ENCODE measurements at regions not wholly inside any gene's neighbourhood (a gene's known extent, or its start where the extent isn't known, plus 50 kb on each side); places are given as distances from the start of the nearest gene placed in this dataset.

GRCh38 chr2:204012072-204012653 is 75.6 kb downstream of the ICOS start:
- DNase-seq = no peak

- no peak for DNase-seq
Observed at GRCh38 chr2:204015118-204015843, 78.7 kb downstream of the ICOS start.

GRCh38 chr2:204018717-204019116 is 82.2 kb downstream of the ICOS start:
- no peak for DNase-seq

- DNase-seq = no peak
Observed at GRCh38 chr2:204019572-204020501, 83.3 kb downstream of the ICOS start.

- DNase-seq = no peak
Observed at GRCh38 chr2:204021290-204022081, 84.9 kb downstream of the ICOS start.

- DNase-seq = no peak
Observed at GRCh38 chr2:204022550-204022949, 86.0 kb downstream of the ICOS start.

GRCh38 chr2:204023088-204023487 is 86.5 kb downstream of the ICOS start:
- DNase-seq = no peak

GRCh38 chr2:204024503-204024902 is 87.9 kb downstream of the ICOS start:
- no peak for DNase-seq

GRCh38 chr2:204024906-204025475 is 88.4 kb downstream of the ICOS start:
- DNase-seq = no peak

GRCh38 chr2:204026294-204026693 is 89.7 kb downstream of the ICOS start:
- no peak for DNase-seq

GRCh38 chr2:204027091-204027490 is 90.5 kb downstream of the ICOS start:
- DNase-seq = peak in 1 of 2 donors; percentile 15

GRCh38 chr2:204030322-204030721 is 93.8 kb downstream of the ICOS start:
- no peak for DNase-seq

- DNase-seq = no peak
Observed at GRCh38 chr2:204031056-204031455, 94.5 kb downstream of the ICOS start.

GRCh38 chr2:204032301-204032700 is 95.7 kb downstream of the ICOS start:
- DNase-seq = no peak

- DNase-seq = no peak
Observed at GRCh38 chr2:204033611-204034495, 97.3 kb downstream of the ICOS start.

- DNase-seq = no peak
Observed at GRCh38 chr2:204036706-204037105, 100.1 kb downstream of the ICOS start.

- no peak for DNase-seq
Observed at GRCh38 chr2:204037286-204037685, 100.7 kb downstream of the ICOS start.

- no peak for DNase-seq
Observed at GRCh38 chr2:204039298-204039838, 102.8 kb downstream of the ICOS start.

- no peak for DNase-seq
Observed at GRCh38 chr2:204040016-204040415, 103.5 kb downstream of the ICOS start.

GRCh38 chr2:204042401-204042800 is 105.8 kb downstream of the ICOS start:
- DNase-seq = no peak

GRCh38 chr2:204046145-204046544 is 109.6 kb downstream of the ICOS start:
- DNase-seq = no peak

Data from bone marrow (tissue), 2 donors.